ENCODE measurements at regions not wholly inside any gene's neighbourhood (a gene's known extent, or its start where the extent isn't known, plus 50 kb on each side); places are given as distances from the start of the nearest gene placed in this dataset.

GRCh38 chr1:208298593-208299269, 54.5 kb upstream of the PLXNA2 start:
- H3K4me3 ChIP-seq (ENCODE audit: low read length): no peak overlapping the region
- DNase-seq (ENCODE audit: low read depth, low spot score): no peak

DNA sequence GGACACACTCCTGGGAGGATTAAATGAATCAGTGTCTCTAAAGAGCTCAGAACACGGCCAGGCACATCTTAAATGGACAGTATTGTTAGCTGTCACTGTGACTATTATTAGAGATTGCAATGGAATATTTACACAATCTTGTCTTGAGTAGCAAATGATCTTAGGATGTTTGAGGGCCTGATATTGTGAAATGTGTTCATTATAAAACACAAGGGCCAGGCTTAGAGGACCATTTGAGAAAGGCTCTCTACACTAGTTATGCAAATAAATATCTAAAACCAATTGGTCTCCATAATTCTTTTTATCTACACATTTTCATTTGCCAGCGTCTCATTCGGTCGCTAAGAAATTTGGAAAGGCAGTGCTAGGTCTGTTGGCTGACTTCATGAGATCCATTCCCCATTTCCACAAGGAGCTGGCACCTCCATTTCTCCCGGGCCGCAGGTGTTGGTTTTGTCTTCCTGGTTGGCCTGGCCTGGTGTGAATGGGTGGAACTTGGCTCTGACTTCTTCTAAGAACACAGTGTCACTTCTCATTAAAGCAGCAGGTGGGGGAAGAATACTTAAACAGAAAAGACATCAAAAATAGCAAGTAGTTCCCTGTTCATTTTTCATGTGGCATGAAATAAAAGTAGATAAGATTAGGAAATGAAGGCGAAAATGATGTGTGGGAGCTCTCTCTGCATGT, 56.0 kb upstream of the PLXNA2 start:
- no peak overlapping the region for H3K4me3 ChIP-seq (ENCODE audit: low read length)
- no peak for DNase-seq (ENCODE audit: low read depth, low spot score)

DNA sequence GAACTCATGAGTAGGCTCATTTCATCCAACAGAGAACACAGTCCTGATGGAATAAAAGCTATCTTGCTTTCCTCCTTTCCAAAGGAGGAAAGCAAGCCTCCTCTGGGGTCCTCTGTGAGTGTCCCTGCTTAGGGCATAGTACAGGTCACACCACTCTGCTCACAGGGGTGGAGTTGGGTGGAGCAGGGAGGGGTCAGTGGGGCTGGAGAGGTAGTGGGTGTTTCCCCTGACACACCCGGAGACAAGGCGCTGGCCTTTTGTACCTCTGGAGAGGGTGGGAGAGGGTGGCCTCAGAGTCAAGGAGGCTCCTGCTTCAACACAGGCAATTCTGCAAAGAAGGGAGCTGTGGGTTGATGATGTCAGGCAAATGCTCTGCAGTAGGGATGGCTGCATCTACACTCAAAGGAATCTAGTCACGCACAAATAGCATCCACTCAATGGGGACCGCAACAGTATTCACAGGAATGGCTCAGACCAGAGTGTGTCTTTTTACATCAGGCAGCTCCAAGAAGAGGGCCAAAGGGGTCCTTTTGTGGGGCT, 58.6 kb upstream of the PLXNA2 start:
- H3K4me3 ChIP-seq (ENCODE audit: low read length): no peak overlapping the region
- DNase-seq (ENCODE audit: low read depth, low spot score): no peak

- H3K4me3 ChIP-seq (ENCODE audit: low read length): no peak overlapping the region
Observed at GRCh38 chr1:208303743-208304712, 59.8 kb upstream of the PLXNA2 start.

DNA sequence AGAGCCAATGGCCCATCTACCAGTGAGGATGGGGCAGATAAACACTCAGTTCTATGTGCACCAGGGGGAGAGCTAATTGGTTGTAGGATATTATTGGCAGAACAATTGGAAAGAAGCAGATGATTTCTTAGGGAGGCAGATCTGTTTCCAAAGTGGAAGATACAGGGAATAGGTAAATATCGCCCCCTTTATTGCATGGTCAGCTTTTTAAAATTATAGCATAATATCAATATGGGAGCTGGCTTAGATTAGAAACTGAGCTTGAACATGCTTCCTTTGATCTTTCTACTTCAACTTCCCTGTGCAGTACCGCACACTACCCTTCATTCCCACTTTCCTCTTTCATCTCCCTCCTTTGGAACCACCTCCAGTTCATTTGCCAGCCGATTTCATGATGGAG, 64.0 kb upstream of the PLXNA2 start:
- no peak for DNase-seq (ENCODE audit: low read depth, low spot score)
- H3K4me3 ChIP-seq (ENCODE audit: low read length): no peak overlapping the region

More at GRCh38 chr1:208303743-208304712, 59.8 kb upstream of the PLXNA2 start:
- no peak for DNase-seq (ENCODE audit: low read depth, low spot score)

DNA sequence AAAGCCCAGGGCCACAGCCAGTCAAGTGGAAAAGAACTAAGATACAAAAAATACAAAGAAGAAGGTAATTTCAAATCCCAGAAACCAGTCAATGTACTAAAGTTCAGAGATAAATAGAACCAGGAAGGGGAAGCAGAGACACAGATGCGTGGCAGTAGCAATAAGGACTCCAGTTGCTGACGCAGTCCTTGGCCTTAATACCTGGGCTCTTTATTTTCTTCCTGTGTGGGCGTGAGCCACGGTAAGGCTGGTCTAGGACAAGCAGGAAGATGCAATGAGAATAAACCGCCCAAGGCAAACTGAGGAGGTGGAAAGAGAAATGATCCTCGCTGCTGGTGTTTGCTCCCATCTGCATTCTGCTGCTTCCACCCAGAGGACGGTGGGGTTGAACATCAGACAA, 65.6 kb upstream of the PLXNA2 start:
- no peak overlapping the region for H3K4me3 ChIP-seq (ENCODE audit: low read length)
- DNase-seq (ENCODE audit: low read depth, low spot score): no peak

- no peak for DNase-seq (ENCODE audit: low read depth, low spot score)
Observed at GRCh38 chr1:208312706-208313105, 68.5 kb upstream of the PLXNA2 start.

DNA sequence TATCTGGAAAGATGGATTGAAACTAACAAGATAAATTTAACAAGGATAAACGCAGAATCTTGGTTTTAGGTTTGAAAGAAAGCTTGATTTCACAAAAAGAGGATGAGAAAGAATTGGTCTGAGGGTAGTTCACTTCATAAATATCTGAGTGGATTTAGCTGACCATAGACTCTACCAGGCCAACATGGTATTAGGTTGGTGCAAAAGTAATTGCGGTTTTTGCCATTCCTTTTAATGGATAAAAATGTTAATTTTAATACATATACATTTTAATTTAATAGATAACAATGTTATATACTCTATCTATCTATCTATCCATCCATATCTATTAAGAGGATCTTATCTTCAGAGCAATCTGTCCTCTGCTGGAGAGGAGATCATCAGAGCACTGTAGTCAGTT, 70.2 kb upstream of the PLXNA2 start:
- DNase-seq (ENCODE audit: low read depth, low spot score): no peak
- no peak overlapping the region for H3K4me3 ChIP-seq (ENCODE audit: low read length)

More at GRCh38 chr1:208312706-208313105, 68.5 kb upstream of the PLXNA2 start:
- no peak overlapping the region for H3K4me3 ChIP-seq (ENCODE audit: low read length)

GRCh38 chr1:208318150-208318734, 74.1 kb upstream of the PLXNA2 start:
- no peak for DNase-seq (ENCODE audit: low read depth, low spot score)
- no peak overlapping the region for H3K4me3 ChIP-seq (ENCODE audit: low read length)

DNA sequence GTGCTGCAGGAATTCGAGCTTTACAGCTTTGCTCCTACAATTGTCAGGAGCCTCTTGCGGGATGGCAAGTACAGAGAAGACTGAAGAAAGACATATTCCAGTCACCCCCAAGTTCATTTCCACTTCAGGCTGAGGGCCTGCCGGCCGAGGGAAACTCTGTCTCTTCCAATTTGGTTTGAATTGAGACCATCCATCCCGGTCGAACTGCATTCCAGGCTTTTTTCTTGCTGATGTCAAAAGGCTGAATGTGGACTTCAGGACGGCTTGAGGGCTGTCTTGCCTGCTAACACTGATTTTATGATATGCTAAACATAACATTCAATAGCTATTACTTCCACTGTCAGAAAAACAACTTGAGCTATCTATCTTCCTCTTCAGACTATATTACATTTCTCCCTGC, 79.8 kb upstream of the PLXNA2 start:
- no peak for DNase-seq (ENCODE audit: low read depth, low spot score)
- no peak overlapping the region for H3K4me3 ChIP-seq (ENCODE audit: low read length)

GRCh38 chr1:208326033-208326432, 81.8 kb upstream of the PLXNA2 start:
- DNase-seq (ENCODE audit: low read depth, low spot score): peak; percentile 7
- no peak overlapping the region for H3K4me3 ChIP-seq (ENCODE audit: low read length)

GRCh38 chr1:208329300-208329699, 85.1 kb upstream of the PLXNA2 start:
- no peak overlapping the region for H3K4me3 ChIP-seq (ENCODE audit: low read length)
- no peak for DNase-seq (ENCODE audit: low read depth, low spot score)

- no peak for DNase-seq (ENCODE audit: low read depth, low spot score)
- no peak overlapping the region for H3K4me3 ChIP-seq (ENCODE audit: low read length)
Observed at GRCh38 chr1:208332036-208332773, 88.0 kb upstream of the PLXNA2 start.

DNA sequence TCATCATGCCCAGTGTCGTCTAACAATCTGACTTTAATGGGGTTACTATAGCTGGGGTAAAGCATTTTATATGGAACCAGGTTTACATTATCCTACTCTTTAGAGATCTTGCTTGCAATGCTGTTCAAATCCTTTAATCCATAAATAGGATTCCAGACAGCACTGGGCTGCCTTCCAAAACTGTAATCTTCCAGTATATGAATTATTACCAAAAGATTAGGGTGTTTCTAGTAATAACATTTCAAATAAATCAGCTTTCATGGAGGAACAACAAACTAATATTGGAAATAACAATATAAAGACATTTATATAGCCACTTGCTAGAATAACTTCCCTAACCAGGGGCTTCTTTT, 88.6 kb upstream of the PLXNA2 start:
- H3K4me3 ChIP-seq (ENCODE audit: low read length): no peak overlapping the region
- no peak for DNase-seq (ENCODE audit: low read depth, low spot score)

DNA sequence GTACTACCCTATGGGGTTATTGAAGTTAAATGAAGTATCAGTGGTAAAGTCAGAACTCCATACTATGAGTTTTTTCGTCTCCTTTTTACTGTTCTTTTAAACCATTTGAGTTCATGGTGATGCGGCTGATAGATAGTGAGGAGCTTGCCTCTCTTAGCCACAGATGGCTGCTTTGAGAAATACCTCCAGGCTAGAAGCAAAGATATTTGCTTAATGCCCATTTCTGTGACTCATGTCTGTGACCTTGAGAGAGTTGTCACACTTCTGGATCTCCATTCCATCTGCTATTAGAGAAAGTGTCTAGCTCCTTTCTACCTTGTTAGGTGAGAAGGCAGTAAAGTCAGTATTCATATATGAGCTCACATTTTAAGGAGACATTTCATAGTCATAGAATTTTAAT, 89.5 kb upstream of the PLXNA2 start:
- no peak overlapping the region for H3K4me3 ChIP-seq (ENCODE audit: low read length)
- DNase-seq (ENCODE audit: low read depth, low spot score): no peak

GRCh38 chr1:208335371-208336136, 91.4 kb upstream of the PLXNA2 start:
- no peak overlapping the region for H3K4me3 ChIP-seq (ENCODE audit: low read length)
- no peak for DNase-seq (ENCODE audit: low read depth, low spot score)

- DNase-seq (ENCODE audit: low read depth, low spot score): no peak
- H3K4me3 ChIP-seq (ENCODE audit: low read length): no peak overlapping the region
Observed at GRCh38 chr1:208336137-208336518, 91.9 kb upstream of the PLXNA2 start.

GRCh38 chr1:208339911-208340310, 95.7 kb upstream of the PLXNA2 start:
- DNase-seq (ENCODE audit: low read depth, low spot score): no peak
- H3K4me3 ChIP-seq (ENCODE audit: low read length): no peak overlapping the region
